DMS 273 (cell line): ENCODE measurements at regions not wholly inside any gene's neighbourhood (a gene's known extent, or its start where the extent isn't known, plus 50 kb on each side); places are given as distances from the start of the nearest gene placed in this dataset.

ENCODE experiments used
- DNase-seq: peaks from one replicate; lab custom pipeline; 2025; ENCODE audit not compliant: unreplicated experiment; lab: John Stamatoyannopoulos, UW

- no peak for DNase-seq
Measured at GRCh38 chr9:129386812-129387177, 208.7 kb upstream of the IER5L start.

GRCh38 chr9:129385211-129385934 is 207.3 kb upstream of the IER5L start:
- no peak for DNase-seq

- no peak for DNase-seq
Measured at GRCh38 chr9:129384491-129385210, 206.6 kb upstream of the IER5L start.

GRCh38 chr9:129383561-129384490 is 205.8 kb upstream of the IER5L start:
- peak; percentile 84 for DNase-seq

GRCh38 chr9:129383019-129383560 is 205.0 kb upstream of the IER5L start:
- DNase-seq: no peak

- DNase-seq: no peak
Measured at GRCh38 chr9:129382281-129383018, 204.4 kb upstream of the IER5L start.

- no peak for DNase-seq
Measured at GRCh38 chr9:129381481-129381957, 203.5 kb upstream of the IER5L start.

- DNase-seq: no peak
Measured at GRCh38 chr9:129380961-129381401, 202.9 kb upstream of the IER5L start.

- DNase-seq: no peak
Measured at GRCh38 chr9:129379886-129380285, 201.8 kb upstream of the IER5L start.

GRCh38 chr9:129379181-129379836 is 201.2 kb upstream of the IER5L start:
- no peak for DNase-seq

GRCh38 chr9:129377931-129378661 is 200.0 kb upstream of the IER5L start:
- DNase-seq: no peak

- DNase-seq: no peak
Measured at GRCh38 chr9:129377181-129377580, 199.1 kb upstream of the IER5L start.

GRCh38 chr9:129375845-129376244 is 197.8 kb upstream of the IER5L start:
- DNase-seq: no peak

GRCh38 chr9:129374651-129375050 is 196.6 kb upstream of the IER5L start:
- DNase-seq: no peak

- DNase-seq: no peak
Measured at GRCh38 chr9:129374231-129374630, 196.2 kb upstream of the IER5L start.

- no peak for DNase-seq
Measured at GRCh38 chr9:129373361-129373760, 195.3 kb upstream of the IER5L start.

GRCh38 chr9:129370770-129371169 is 192.7 kb upstream of the IER5L start:
- DNase-seq: no peak

GRCh38 chr9:129368444-129368978 is 190.4 kb upstream of the IER5L start:
- DNase-seq: no peak

- no peak for DNase-seq
Measured at GRCh38 chr9:129367287-129367686, 189.2 kb upstream of the IER5L start.
